ENCODE measurements at regions not wholly inside any gene's neighbourhood (a gene's known extent, or its start where the extent isn't known, plus 50 kb on each side); places are given as distances from the start of the nearest gene placed in this dataset.

DNA sequence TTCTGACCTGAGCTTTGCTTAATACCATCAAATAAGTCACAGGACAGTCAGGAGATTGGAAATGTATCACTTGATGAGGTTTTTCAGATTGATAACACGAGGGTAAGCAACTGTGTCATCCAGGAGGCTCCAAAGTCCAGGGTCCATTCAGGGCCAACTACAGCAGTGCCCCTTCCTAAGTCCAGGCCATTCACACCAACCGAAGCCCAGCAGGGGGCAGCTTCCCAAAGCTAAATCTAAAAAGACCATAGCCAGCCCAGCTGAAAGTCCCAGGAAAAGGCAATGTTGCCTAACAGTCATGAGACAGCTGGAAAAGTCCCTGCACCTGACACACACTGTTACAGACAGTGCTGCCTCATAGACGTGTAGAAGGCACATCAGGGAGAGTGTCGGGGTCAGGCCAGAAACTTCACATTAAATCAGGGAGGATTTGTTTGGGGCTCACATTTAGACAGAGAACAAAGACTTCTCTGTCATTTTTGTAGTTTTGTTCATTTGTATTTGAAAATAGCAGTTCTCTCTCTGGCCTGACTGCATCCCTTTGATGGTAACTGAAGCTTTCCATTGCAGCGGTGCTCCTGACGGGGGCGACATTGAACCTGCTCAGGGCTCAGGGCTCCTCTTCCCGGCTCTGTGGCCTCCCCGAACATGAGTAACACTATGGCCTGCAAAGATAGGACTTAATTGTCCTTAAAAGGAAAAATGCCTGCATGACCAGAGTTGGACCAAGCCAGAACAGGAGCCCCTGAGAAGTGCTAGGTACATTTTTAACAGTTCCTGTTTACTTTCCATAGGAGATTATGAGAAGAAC, 200.4 kb downstream of the NRIP1 start:
- TF ChIP-seq, protein P1, sequence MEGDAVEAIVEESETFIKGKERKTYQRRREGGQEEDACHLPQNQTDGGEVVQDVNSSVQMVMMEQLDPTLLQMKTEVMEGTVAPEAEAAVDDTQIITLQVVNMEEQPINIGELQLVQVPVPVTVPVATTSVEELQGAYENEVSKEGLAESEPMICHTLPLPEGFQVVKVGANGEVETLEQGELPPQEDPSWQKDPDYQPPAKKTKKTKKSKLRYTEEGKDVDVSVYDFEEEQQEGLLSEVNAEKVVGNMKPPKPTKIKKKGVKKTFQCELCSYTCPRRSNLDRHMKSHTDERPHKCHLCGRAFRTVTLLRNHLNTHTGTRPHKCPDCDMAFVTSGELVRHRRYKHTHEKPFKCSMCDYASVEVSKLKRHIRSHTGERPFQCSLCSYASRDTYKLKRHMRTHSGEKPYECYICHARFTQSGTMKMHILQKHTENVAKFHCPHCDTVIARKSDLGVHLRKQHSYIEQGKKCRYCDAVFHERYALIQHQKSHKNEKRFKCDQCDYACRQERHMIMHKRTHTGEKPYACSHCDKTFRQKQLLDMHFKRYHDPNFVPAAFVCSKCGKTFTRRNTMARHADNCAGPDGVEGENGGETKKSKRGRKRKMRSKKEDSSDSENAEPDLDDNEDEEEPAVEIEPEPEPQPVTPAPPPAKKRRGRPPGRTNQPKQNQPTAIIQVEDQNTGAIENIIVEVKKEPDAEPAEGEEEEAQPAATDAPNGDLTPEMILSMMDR (IDR thresholded peaks at IDR 0.05), result peak in 5 of 7 experiments; percentile 35 to 53 (median 44)
- TF ChIP-seq EP300 (IDR thresholded peaks at IDR 0.05) (no peak), POLR2A (IDR thresholded peaks at IDR 0.05) (no peak), POLR2AphosphoS5 (IDR thresholded peaks at IDR 0.05) (no peak)
